Fibroblast of lung (primary cell): ENCODE measurements at regions not wholly inside any gene's neighbourhood (a gene's known extent, or its start where the extent isn't known, plus 50 kb on each side); places are given as distances from the start of the nearest gene placed in this dataset.
"Not testable (repeated sequence)": the region's sequence is repeated elsewhere in the genome, so short reads cannot be mapped to it uniquely, and the experiment has no call there.

Source experiments
- DNase-seq, 2 donors: peaks; one replicate each; pipeline versions ENCODE4 v3.0.0 to v3.0.0-alpha.2; 2010; ENCODE audit warnings: low read depth in 2 of 2
- H2AFZ ChIP-seq: 2 replicates; pipeline ENCODE4 v1.5.1; 2012; ENCODE audit warnings: low read length, control low read depth, inconsistent platforms
- H3K27ac ChIP-seq: 2 replicates; pipeline ENCODE4 v1.5.1; 2011; ENCODE audit warnings: low read length, control low read depth; ENCODE audit not compliant: insufficient read depth
- H3K27me3 ChIP-seq: 2 replicates; pipeline ENCODE4 v1.5.1; 2011; ENCODE audit warnings: mild to moderate bottlenecking, low read length; ENCODE audit not compliant: control insufficient read depth, insufficient read depth
- H3K36me3 ChIP-seq: 2 replicates; pipeline ENCODE4 v1.5.1; 2011; ENCODE audit warnings: low read length; ENCODE audit not compliant: control insufficient read depth, insufficient read depth
- H3K4me1 ChIP-seq: 2 replicates; pipeline ENCODE4 v1.5.1; 2011; ENCODE audit warnings: low read length; ENCODE audit not compliant: control insufficient read depth, insufficient read depth; ENCODE audit errors: extremely low read depth
- H3K4me2 ChIP-seq: 2 replicates; pipeline ENCODE4 v1.5.1; 2011; ENCODE audit warnings: low read length, control low read depth; ENCODE audit not compliant: insufficient read depth; ENCODE audit errors: extremely low read depth
- H3K4me3 ChIP-seq, 4 experiments: fragments of 200-600 bp in 1 of 4; sonication (generic) in 1 of 4; replicated peaks in 1 of 4; 2 replicates each; pipeline ENCODE4 v1.5.1; 2011 to 2016; ENCODE audit warnings: low read length in 4 of 4, low read depth in 3 of 4, mild to moderate bottlenecking in 3 of 4, control low read depth in 2 of 4, inconsistent platforms in 1 of 4, mixed read lengths in 1 of 4; ENCODE audit not compliant: insufficient read depth in 1 of 4; ENCODE audit errors: control extremely low read depth in 1 of 4
- H3K79me2 ChIP-seq: 2 replicates; pipeline ENCODE4 v1.5.1; 2012; ENCODE audit warnings: mild to moderate bottlenecking, low read length, inconsistent platforms; ENCODE audit not compliant: control insufficient read depth, insufficient read depth
- H3K9ac ChIP-seq: 2 replicates; pipeline ENCODE4 v1.5.1; 2011; ENCODE audit warnings: mild to moderate bottlenecking, low read length, control low read depth; ENCODE audit not compliant: insufficient read depth
- H3K9me3 ChIP-seq: 2 replicates; pipeline ENCODE4 v1.5.1; 2012; ENCODE audit warnings: low read depth, low read length; ENCODE audit not compliant: control insufficient read depth, insufficient read depth
- H4K20me1 ChIP-seq: 2 replicates; pipeline ENCODE4 v1.5.1; 2011; ENCODE audit warnings: low read length; ENCODE audit not compliant: control insufficient read depth, insufficient read depth; ENCODE audit errors: extremely low read depth
- EZH2 ChIP-seq: IDR thresholded peaks from 2 replicates; pipeline ENCODE4 v1.5.1; 2012; ENCODE audit warnings: low read length, control low read depth, mild to moderate bottlenecking; ENCODE audit errors: missing control alignments
- TF ChIP-seq, protein P1 (sequence below), 2 donors: IDR thresholded peaks in 1 of 2; conservative IDR thresholded peaks in 1 of 2; 1 replicate in 1 of 2; 2 replicates in 1 of 2; pipeline ENCODE4 v1.5.1; 2011 to 2012; ENCODE audit warnings: low read length in 2 of 2, control low read depth in 1 of 2, inconsistent platforms in 1 of 2, low read depth in 1 of 2, mild to moderate bottlenecking in 1 of 2

DNA sequence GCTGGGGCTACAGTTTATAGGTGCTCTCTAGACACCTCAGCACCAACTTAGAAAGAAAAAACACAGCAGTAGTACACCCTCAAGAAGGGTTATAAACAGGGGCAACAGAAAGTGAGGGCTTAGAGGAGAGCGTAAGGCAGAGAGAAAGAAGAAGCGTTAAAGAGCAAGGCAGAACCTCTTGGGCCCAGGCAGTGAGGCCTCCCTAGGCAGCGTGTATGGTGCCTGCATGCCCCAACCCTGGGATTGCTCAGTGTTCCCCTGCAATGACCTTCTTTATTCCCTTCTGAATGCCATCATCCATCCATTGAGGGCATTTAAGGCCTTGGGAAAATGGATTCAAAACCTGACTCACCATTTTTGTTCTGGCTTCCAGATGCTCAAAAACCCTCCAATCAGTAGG is 130.0 kb upstream of the ARG1 start:
- H3K4me2 ChIP-seq = no peak overlapping the region
- no peaks in the 10 kb centered on the region for H3K27me3 ChIP-seq
- no peak overlapping the region for H3K27ac ChIP-seq
- H3K4me1 ChIP-seq = no peaks in the 10 kb centered on the region
- TF ChIP-seq, protein P1, sequence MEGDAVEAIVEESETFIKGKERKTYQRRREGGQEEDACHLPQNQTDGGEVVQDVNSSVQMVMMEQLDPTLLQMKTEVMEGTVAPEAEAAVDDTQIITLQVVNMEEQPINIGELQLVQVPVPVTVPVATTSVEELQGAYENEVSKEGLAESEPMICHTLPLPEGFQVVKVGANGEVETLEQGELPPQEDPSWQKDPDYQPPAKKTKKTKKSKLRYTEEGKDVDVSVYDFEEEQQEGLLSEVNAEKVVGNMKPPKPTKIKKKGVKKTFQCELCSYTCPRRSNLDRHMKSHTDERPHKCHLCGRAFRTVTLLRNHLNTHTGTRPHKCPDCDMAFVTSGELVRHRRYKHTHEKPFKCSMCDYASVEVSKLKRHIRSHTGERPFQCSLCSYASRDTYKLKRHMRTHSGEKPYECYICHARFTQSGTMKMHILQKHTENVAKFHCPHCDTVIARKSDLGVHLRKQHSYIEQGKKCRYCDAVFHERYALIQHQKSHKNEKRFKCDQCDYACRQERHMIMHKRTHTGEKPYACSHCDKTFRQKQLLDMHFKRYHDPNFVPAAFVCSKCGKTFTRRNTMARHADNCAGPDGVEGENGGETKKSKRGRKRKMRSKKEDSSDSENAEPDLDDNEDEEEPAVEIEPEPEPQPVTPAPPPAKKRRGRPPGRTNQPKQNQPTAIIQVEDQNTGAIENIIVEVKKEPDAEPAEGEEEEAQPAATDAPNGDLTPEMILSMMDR (conservative IDR thresholded peaks at IDR 0.05 in 1 of 2, IDR thresholded peaks at IDR 0.05 in 1 of 2; ENCODE audit: low read depth in 1 of 2, low read length in 2 of 2) = no peak
- no peak for TF ChIP-seq EZH2
- no peak overlapping the region for H2AFZ ChIP-seq
- DNase-seq = no peak
- H3K9ac ChIP-seq = no peak overlapping the region
- no peaks in the 10 kb centered on the region for H3K79me2 ChIP-seq
- H4K20me1 ChIP-seq = no peaks in the 10 kb centered on the region
- no peaks in the 10 kb centered on the region for H3K36me3 ChIP-seq
- no peaks in the 10 kb centered on the region for H3K9me3 ChIP-seq
- H3K4me3 ChIP-seq = no peak overlapping the region

DNA sequence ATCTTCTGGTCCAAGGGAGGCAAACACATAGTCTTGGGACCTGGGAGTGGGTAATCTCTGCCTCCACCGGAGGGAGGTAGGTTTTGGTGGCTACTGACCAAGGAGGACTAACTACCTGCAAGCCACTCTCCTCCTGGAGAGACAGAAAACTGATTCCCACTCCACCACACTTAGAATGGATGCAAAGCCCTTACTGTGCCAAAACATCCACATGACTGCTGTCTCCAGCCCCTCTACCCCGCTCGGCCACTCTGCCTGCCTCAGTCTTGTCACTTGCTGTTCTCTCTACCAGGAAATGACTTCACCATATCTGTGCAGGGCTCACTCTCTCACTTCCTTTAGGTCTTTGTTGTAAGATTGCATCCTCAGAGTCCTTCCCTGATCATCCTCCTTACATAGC is 129.5 kb upstream of the ARG1 start:
- no peaks in the 10 kb centered on the region for H3K4me1 ChIP-seq

DNA sequence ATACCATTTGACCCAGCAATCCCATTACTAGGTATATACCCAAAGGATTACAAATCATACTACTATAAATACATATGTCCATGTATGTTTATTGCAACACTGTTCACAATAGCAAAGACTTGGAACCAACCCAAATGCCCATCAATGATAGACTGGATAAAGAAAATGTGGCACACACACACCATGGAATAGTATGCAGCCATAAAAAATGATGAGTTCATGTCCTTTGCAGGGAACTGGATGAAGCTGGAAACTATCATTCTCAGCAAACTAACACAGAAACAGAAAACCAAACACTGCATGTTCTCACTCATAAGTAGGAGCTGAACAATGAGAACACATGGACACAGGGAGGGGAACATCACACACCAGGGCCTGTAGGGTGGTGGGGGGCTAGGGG is 127.7 kb upstream of the ARG1 start:
- not testable (repeated sequence) for H3K27me3 ChIP-seq, H3K36me3 ChIP-seq, H3K4me3 ChIP-seq, H4K20me1 ChIP-seq, DNase-seq, H3K79me2 ChIP-seq, H3K27ac ChIP-seq, H3K4me2 ChIP-seq, H2AFZ ChIP-seq, H3K9ac ChIP-seq, H3K4me1 ChIP-seq, H3K9me3 ChIP-seq

More for the DNA sequence above, 129.5 kb upstream of the ARG1 start:
- Histone ChIP-seq H3K27ac (no peak overlapping the region), H3K9me3 (no peaks in the 10 kb centered on the region), H3K4me2 (no peak overlapping the region), H2AFZ (no peak overlapping the region), H3K4me3 (no peak overlapping the region), H4K20me1 (no peaks in the 10 kb centered on the region), H3K9ac (no peak overlapping the region), H3K36me3 (no peaks in the 10 kb centered on the region), H3K27me3 (no peaks in the 10 kb centered on the region), H3K79me2 (no peaks in the 10 kb centered on the region)
- TF ChIP-seq, protein P1 (conservative IDR thresholded peaks at IDR 0.05 in 1 of 2, IDR thresholded peaks at IDR 0.05 in 1 of 2; ENCODE audit: low read depth in 1 of 2, low read length in 2 of 2) = no peak
- no peak for TF ChIP-seq EZH2
- DNase-seq = no peak
